NCI-H187 treated with DMSO at 0.1 percent for 48 hours (cell line): ENCODE measurements at regions not wholly inside any gene's neighbourhood (a gene's known extent, or its start where the extent isn't known, plus 50 kb on each side); places are given as distances from the start of the nearest gene placed in this dataset.
"Not testable (repeated sequence)": the region's sequence is repeated elsewhere in the genome, so short reads cannot be mapped to it uniquely, and the experiment has no call there.

Source experiments
- DNase-seq: peaks from one replicate; lab custom pipeline; 2025; lab: John Stamatoyannopoulos, UW

GRCh38 chr14:27242874-27243273 is 645.0 kb upstream of the NOVA1 start:
- no peak for DNase-seq

- DNase-seq, result no peak
These were observed 645.5 kb upstream of the NOVA1 start for GRCh38 chr14:27243365-27243764.

- DNase-seq, result no peak
These were observed 648.1 kb upstream of the NOVA1 start for GRCh38 chr14:27245947-27246346.

- no peak for DNase-seq
These were observed 656.1 kb upstream of the NOVA1 start for GRCh38 chr14:27253966-27254365.

- DNase-seq, result no peak
These were observed 659.0 kb upstream of the NOVA1 start for GRCh38 chr14:27256805-27257204.

- no peak for DNase-seq
These were observed 670.0 kb upstream of the NOVA1 start for GRCh38 chr14:27267876-27268275.

GRCh38 chr14:27270716-27271115 is 672.9 kb upstream of the NOVA1 start:
- no peak for DNase-seq

- no peak for DNase-seq
These were observed 680.5 kb upstream of the NOVA1 start for GRCh38 chr14:27278341-27278740.

- DNase-seq, result no peak
These were observed 707.7 kb upstream of the NOVA1 start for GRCh38 chr14:27305441-27305945.

GRCh38 chr14:27312730-27313129 is 714.9 kb upstream of the NOVA1 start:
- not testable (repeated sequence) for DNase-seq

- DNase-seq, result no peak
These were observed 716.4 kb upstream of the NOVA1 start for GRCh38 chr14:27314231-27314630.

GRCh38 chr14:27315477-27315876 is 717.6 kb upstream of the NOVA1 start:
- no peak for DNase-seq

- no peak for DNase-seq
These were observed 718.1 kb upstream of the NOVA1 start for GRCh38 chr14:27315947-27316346.

- no peak for DNase-seq
These were observed 721.1 kb upstream of the NOVA1 start for GRCh38 chr14:27318774-27319420.

- DNase-seq, result no peak
These were observed 722.4 kb upstream of the NOVA1 start for GRCh38 chr14:27320261-27320660.

GRCh38 chr14:27327095-27327494 is 729.3 kb upstream of the NOVA1 start:
- DNase-seq, result no peak

GRCh38 chr14:27338012-27338411 is 740.2 kb upstream of the NOVA1 start:
- DNase-seq, result no peak

- not testable (repeated sequence) for DNase-seq
These were observed 765.2 kb upstream of the NOVA1 start for GRCh38 chr14:27363036-27363435.

GRCh38 chr14:27366596-27366995 is 768.8 kb upstream of the NOVA1 start:
- DNase-seq, result no peak

- DNase-seq, result no peak
These were observed 769.5 kb upstream of the NOVA1 start for GRCh38 chr14:27367345-27367744.

GRCh38 chr14:27370074-27370473 is 772.2 kb upstream of the NOVA1 start:
- no peak for DNase-seq

GRCh38 chr14:27370775-27371174 is 772.9 kb upstream of the NOVA1 start:
- no peak for DNase-seq

GRCh38 chr14:27371209-27371608 is 773.4 kb upstream of the NOVA1 start:
- no peak for DNase-seq

GRCh38 chr14:27371868-27372267 is 774.0 kb upstream of the NOVA1 start:
- no peak for DNase-seq
